A673 (cell line): ENCODE measurements at regions not wholly inside any gene's neighbourhood (a gene's known extent, or its start where the extent isn't known, plus 50 kb on each side); places are given as distances from the start of the nearest gene placed in this dataset.

Experiments
- CTCF ChIP-seq: fragments of 300-800, 200-600 bp; sonication (generic); conservative IDR thresholded peaks from 2 replicates; pipeline ENCODE4 v1.5.1; 2017; ENCODE audit warnings: low read depth, mild to moderate bottlenecking, antibody characterized with exemption, low read length, moderate library complexity, mixed read lengths
- EZH2 ChIP-seq: fragments of 200-600 bp; sonication (generic); IDR thresholded peaks from 2 replicates; pipeline ENCODE4 v1.6.1; 2017; ENCODE audit warnings: borderline replicate concordance, low read depth, mild to moderate bottlenecking, mixed read lengths, antibody characterized with exemption, low read length; ENCODE audit not compliant: poor library complexity, severe bottlenecking

DNA sequence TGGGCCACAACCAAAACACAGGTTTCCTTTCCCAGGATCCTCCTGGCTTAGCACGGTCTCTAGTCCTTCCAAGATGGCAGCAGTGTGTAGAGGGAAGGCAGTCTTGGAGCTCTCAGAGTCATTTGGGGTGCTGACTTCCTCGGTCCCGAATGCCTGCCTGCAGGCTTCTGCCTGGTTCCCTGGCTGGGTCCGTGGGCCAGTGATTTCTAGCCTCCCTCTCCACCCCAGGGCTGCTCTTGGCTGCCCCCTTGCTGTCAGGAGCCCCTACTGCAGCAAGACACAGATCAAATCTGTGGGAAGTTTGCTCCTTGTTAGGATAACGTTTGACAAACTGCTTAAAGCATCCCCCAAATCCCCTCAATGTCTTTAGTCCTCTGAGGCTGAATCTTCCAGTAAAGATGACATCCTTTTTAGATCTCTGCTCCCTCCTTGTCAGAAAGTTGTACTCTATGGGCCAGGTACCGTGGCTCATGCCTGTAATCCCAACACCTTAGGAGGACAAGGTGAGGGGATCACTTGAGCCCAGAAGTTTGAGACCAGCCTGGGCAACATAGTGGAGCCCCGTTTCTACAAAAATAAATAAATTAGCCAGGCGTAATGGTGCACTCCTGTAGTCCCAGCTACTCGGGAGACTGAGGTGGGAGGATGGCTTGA lies 272.5 kb downstream of the RRAGC start:
- TF ChIP-seq CTCF (peak; percentile 99), EZH2 (no peak)
